Stimulated activated CD4-positive, alpha-beta T cell treated with anti-CD3 and anti-CD28 coated beads, Interleukin-2, amount 100 ng/mL, for 48 hours (primary cell): ENCODE measurements at regions not wholly inside any gene's neighbourhood (a gene's known extent, or its start where the extent isn't known, plus 50 kb on each side); places are given as distances from the start of the nearest gene placed in this dataset.
"Not testable (repeated sequence)": the region's sequence is repeated elsewhere in the genome, so short reads cannot be mapped to it uniquely, and the experiment has no call there.

ENCODE experiments used
- DNase-seq, 2 donors: peaks; one replicate each; pipeline ENCODE4 v3.0.0-alpha.2; 2020

- DNase-seq = no peak
Measured at GRCh38 chr15:69876064-69876940, 221.4 kb downstream of the TLE3 start.

GRCh38 chr15:69879963-69880362, 217.8 kb downstream of the TLE3 start:
- DNase-seq = not testable (repeated sequence)

DNA sequence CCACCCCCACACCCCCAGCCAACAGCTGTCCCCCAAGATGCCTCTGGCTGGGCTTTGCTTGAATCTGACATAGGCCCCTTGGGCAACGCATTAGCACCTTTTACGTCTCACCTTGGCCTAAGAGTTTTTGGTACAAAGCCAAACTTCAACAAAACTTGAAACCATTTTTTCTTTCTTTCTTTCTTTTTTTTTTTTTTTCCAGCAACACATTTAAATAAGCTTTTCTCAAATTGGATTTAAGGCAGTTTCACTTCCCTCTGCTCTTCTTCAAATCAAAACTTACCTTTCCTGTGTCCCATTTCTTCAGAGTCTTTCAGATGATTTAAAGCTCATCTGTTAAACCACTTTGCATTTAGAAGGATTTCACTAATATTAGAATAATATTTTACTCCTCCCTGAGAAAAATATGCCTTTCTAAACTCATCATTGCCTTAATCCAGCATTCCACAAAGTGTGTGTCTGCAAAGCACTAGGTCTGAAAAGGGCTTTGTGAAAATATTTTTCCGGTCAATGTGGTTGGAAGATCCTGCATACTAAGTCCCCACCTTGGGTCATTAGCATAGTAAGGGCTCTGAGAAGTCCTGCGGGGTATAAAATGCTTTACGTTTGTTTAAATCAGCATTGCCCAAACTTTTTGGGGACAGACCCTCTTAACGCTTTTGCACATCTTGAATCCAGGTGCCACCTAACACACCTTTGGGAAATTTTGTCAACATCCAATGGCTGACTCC, 217.0 kb downstream of the TLE3 start:
- no peak for DNase-seq

- DNase-seq = no peak
Measured at GRCh38 chr15:69881302-69881670, 216.4 kb downstream of the TLE3 start.

- DNase-seq = no peak
Measured at GRCh38 chr15:69881766-69882165, 216.0 kb downstream of the TLE3 start.

DNA sequence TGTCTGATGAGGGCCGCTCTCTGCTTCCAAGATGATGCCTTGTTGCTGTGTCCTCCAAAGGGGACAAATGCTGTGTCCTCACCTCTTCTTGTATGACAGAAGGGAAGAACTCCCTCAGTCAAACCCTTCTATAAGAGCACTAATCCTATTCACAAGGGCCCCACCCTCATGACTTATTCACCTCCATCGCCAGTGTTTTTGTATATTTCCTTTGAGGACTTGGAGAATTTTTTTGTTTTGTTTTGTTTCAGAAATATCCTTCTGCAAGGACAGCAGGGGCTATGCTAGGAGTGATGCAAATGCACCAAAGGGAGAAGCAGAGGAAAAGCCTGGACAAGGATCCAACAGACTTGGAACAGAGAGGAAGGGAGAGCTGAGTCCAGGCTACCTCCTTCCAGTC, 214.4 kb downstream of the TLE3 start:
- no peak for DNase-seq

GRCh38 chr15:69885173-69885955, 212.4 kb downstream of the TLE3 start:
- no peak for DNase-seq

GRCh38 chr15:69887009-69887408, 210.7 kb downstream of the TLE3 start:
- DNase-seq = no peak

DNA sequence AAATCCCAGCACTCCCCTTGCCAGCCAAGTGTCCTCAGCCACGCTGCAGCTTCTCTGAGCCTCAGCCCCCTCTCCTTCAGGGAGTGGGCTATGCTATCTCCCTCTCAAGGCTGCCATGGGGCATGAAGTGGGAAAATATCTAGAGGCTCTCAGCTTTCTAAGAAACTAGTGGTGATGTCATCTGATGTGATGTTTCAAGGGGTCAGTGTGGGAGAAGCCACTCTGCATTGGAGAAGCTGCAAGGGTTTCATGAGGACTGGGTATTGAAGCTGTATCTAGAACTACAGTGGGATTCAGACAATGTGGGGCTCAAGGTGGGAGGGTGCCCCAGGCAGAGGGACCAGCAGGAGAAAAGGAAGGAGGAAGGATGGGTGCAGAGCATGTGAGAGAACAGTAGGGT, 210.2 kb downstream of the TLE3 start:
- DNase-seq = no peak

DNA sequence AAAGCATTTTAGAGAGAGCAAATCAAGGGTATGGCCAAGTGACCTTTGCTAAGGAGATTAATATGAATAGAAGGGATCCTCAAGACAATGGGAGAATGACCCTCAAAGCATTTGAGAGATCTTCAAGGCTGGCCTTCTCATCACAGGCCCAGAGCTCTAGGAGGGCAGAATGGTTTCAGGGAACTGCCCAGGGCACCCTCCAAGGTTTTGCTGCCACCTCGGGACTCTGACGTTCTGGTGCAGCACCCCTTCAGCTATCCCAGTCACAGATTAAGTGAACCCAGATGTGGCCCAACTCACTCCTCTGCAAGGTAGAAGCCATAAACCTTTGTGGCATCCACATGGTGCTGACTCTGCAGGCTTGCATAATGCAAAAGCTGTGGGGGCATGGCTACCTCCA, 209.3 kb downstream of the TLE3 start:
- no peak for DNase-seq

DNA sequence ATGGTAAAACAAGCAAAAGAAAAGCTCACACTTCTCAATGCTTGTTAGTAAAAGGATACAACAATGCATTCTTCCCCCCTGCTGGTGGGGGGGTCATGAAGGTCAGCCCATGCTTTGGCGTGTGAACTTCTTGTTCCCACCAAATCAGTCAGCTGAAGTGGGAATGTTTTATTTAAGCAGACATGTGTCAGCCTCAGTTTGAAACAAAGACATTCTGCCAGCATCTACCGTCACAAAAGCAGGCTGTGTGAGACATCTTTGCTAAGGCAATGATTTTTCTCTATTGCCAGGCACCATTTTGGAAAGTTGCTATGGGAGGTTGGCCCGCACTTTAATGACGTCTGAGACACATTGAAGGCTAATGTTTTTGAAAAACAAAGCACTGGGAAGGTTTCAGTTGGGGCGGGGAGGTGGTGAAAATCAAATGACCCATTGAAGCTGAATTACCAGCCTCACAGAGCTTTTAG, 206.6 kb downstream of the TLE3 start:
- DNase-seq = no peak

DNA sequence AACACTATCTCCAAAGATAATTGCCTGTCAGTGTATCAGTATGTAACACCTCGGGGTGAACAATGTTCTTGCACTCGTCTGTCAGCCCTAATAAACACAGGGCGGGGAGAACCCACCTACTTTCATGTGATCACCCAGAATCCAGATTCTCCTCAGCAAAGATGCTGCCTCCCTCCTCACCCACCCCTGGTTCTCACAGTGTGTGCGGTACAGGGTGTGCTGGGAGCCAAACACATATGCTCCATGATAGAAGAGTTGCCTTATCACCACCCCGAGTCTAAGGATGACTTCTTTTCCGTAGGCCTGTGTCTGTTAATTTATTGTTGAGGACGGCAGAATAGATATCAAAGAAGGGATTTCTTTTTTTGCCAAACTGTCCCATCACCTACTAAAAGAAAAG, 206.1 kb downstream of the TLE3 start:
- no peak for DNase-seq

DNA sequence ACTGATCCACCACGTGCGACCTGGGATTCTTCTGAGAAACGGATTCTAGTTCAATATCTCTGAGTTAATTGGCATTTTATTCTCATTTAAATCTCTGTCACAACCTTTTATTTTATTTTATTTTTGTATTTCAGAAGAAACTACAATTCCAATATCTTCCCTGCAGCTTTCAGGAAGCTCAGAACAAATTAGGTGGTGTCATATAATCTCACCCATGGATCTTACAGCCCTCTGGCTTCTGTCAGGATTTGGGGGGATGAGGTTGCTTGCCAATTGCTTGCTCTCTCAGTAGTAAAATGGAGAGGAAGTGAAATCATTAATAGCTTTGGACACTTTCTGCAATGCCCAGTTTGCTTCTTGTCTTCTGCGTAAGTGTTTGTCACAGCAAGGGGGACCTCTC, 205.4 kb downstream of the TLE3 start:
- DNase-seq = no peak

GRCh38 chr15:69893086-69893485, 204.6 kb downstream of the TLE3 start:
- no peak for DNase-seq

GRCh38 chr15:69893863-69894262, 203.9 kb downstream of the TLE3 start:
- DNase-seq = no peak

GRCh38 chr15:69895202-69895601, 202.5 kb downstream of the TLE3 start:
- DNase-seq = no peak

- DNase-seq = no peak
Measured at GRCh38 chr15:69896606-69897005, 201.1 kb downstream of the TLE3 start.

- DNase-seq = no peak
Measured at GRCh38 chr15:69897061-69897460, 200.7 kb downstream of the TLE3 start.

DNA sequence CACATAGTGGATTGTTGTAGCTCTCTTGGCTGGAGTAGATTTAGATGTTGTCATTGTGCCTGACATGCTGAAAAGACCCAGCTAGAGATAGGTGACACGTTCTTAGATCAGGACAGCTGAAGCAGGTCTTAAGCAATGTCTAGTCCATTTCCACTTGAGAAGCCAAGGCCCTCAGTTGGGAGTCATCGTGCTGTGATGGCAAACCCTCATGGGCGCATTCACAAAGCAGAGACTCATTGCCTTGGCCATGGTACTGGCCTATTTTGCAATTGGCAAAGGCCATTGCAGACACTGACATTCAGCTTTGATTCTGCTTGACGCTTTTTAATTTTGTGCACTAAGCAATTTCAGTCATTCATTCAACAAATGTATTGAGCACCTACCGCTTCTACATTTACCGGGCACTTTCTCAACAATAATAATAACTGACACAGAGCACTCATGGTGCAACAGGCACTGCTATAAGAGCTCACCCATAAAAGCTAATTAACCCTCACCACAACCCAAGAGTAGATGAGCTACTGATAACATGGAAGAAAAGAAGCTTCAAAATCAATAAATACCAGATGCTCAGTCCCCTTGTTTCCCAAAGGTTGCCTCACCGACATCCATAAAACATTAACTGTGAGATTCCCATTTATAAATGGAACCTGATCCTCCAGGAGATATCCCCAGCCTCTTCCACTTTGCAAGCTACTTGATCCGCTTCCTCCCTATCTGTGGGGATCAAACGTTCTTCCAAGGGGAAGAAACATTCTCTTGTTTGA, 200.1 kb downstream of the TLE3 start:
- DNase-seq = no peak

DNA sequence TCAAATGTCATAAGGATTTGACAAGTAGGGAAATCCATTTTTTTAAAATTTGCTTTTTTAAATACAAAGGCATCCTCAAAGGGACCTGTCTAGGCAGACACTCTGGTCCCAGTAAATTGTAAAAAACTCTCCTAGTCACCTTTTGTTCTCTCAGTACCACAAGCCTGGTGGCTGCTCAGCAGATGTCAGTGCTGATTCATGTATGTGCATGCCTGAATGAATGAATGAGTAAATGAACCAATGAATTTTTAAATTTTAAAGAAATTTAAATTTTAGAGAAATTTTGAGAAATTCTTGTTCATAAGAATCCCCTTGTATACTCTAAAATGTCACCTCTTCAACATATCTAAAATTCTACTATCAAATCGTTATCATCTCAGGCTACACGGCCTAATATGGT, 199.5 kb downstream of the TLE3 start:
- DNase-seq = no peak

GRCh38 chr15:69902414-69903062, 195.2 kb downstream of the TLE3 start:
- no peak for DNase-seq
